Skin epidermis (tissue), 12 donors: ENCODE measurements at regions not wholly inside any gene's neighbourhood (a gene's known extent, or its start where the extent isn't known, plus 50 kb on each side); places are given as distances from the start of the nearest gene placed in this dataset.
"Not testable (repeated sequence)": the region's sequence is repeated elsewhere in the genome, so short reads cannot be mapped to it uniquely, and the experiment has no call there.

Experiments used
- H3K27ac ChIP-seq, 21 experiments: fragments of 200-600 bp; sonication (generic) in 11 of 21; one replicate each; pipeline ENCODE4 v1.5.0; 2020; ENCODE audit warnings: mild to moderate bottlenecking in 3 of 21, inconsistent platforms in 2 of 21, moderate library complexity in 2 of 21
- H3K4me3 ChIP-seq, 7 experiments: fragments of 200-600 bp; sonication (generic) in 2 of 7; one replicate each; pipeline ENCODE4 v1.5.0; 2020; ENCODE audit warnings: inconsistent platforms in 2 of 7, mild to moderate bottlenecking in 2 of 7, moderate library complexity in 1 of 7

DNA sequence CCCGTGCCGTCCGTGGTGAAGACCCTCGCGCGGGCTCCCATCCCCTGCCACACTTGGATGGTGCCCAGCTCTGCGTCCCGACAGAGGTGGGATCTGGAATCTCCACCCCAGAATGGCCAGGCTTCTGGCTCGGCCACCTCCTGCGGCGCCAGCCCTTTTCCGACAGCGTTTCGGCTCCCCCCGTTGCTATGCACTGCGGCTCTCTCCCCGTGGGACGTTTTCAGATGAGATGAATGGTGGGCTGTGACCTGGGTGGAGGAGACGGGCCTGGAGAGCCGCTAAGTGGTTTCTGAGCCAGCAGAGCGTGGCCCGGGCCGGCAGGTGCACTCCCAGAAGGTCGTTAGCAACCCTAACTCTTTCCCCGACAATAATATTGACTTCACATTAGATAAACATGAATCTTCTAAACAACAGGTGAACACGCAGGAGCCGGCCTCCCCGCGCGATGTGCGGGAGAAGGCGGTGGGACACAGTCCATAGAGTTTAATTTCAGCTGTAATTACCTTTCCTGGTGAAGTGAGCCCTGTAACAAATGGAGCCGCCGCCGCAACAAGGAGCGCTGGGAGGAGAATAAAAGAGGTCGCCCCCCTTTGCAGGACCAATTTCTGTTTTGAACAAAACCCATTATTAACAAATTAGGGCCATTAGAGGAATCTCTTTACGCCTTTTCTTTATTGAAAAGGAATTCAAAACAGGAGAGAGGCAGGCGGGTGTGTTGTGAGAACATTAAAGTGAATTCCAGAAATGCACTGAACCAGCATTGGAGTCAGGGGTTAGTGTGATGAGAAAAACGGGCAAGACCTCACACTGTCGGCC, 294.3 kb upstream of the PFKP start:
- no peak overlapping the region for H3K27ac ChIP-seq
- no peak overlapping the region for H3K4me3 ChIP-seq

DNA sequence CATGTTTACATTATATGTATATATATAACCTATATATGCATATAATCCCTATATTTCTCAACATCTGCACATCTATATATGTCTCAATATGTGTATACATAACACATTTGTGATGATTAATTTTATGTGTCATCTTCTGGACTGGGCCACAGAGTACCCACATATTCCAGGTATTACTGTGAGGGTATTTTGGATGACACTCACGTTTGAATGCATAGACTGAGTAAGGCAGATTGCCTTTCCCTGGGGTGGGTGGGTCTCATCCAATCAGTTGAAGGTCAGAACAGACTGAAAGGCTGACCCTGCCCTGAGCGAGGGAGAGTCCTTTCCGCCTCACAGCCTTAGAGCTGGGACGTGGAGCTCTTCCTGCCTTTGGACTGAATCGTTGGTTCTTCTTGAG, 295.2 kb upstream of the PFKP start:
- no peak overlapping the region for H3K4me3 ChIP-seq
- no peak overlapping the region for H3K27ac ChIP-seq

- H3K4me3 ChIP-seq, H3K27ac ChIP-seq: not testable (repeated sequence)
These were observed 300.1 kb upstream of the PFKP start for GRCh38 chr10:2767293-2767692.

DNA sequence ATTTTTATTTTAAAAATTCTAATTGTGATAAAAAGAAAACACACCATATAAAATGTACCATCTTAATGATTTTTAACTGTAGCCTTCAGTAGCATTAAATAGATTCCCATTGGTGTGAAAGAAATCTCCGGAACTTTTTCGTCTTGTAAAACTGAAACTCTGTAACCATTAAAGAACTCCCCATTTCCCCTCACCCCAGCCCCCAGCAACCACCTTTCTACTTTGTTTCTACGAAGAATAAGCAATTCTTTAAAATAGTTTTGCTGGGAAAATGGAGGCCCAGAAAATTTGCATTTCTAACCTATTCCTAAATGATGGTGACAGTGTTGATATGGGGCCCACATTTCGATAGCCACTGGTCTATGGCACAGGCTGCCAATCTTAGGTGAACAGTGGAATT, 305.4 kb upstream of the PFKP start:
- Histone ChIP-seq H3K4me3 (no peak overlapping the region), H3K27ac (no peak overlapping the region)

- Histone ChIP-seq H3K27ac (no peak overlapping the region), H3K4me3 (no peak overlapping the region)
These were observed 306.0 kb upstream of the PFKP start for GRCh38 chr10:2761311-2761710.

- no peak overlapping the region for H3K4me3 ChIP-seq
- H3K27ac ChIP-seq = no peak overlapping the region
These were observed 306.6 kb upstream of the PFKP start for GRCh38 chr10:2760736-2761135.

- no peak overlapping the region for H3K27ac ChIP-seq
- no peak overlapping the region for H3K4me3 ChIP-seq
These were observed 308.1 kb upstream of the PFKP start for GRCh38 chr10:2759233-2759632.

- Histone ChIP-seq H3K27ac (no peak overlapping the region), H3K4me3 (no peak overlapping the region)
These were observed 312.4 kb upstream of the PFKP start for GRCh38 chr10:2754943-2755342.

DNA sequence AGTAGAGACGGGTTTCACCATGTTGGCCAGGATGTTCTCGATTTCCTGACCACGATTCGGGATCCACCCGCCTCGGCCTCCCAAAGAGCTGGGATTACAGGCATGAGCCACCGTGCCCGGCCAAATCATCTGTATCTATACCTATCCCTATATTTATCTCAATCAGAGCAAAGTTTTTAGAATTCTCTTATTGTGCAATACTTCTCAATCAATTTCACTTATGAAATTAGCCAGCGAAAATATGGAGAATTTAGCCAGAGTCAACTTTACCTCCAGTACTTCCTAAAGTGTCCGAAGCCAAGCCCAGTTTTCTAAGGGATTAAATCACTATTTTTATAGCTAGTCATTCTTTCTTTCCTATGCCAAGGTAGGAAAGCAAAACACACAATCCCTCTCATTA, 319.1 kb upstream of the PFKP start:
- Histone ChIP-seq H3K4me3 (no peak overlapping the region), H3K27ac (no peak overlapping the region)

- H3K27ac ChIP-seq = no peak overlapping the region
- H3K4me3 ChIP-seq = no peak overlapping the region
These were observed 320.7 kb upstream of the PFKP start for GRCh38 chr10:2746638-2747037.

GRCh38 chr10:2745666-2746065, 321.7 kb upstream of the PFKP start:
- H3K27ac ChIP-seq = no peak overlapping the region
- H3K4me3 ChIP-seq = no peak overlapping the region

DNA sequence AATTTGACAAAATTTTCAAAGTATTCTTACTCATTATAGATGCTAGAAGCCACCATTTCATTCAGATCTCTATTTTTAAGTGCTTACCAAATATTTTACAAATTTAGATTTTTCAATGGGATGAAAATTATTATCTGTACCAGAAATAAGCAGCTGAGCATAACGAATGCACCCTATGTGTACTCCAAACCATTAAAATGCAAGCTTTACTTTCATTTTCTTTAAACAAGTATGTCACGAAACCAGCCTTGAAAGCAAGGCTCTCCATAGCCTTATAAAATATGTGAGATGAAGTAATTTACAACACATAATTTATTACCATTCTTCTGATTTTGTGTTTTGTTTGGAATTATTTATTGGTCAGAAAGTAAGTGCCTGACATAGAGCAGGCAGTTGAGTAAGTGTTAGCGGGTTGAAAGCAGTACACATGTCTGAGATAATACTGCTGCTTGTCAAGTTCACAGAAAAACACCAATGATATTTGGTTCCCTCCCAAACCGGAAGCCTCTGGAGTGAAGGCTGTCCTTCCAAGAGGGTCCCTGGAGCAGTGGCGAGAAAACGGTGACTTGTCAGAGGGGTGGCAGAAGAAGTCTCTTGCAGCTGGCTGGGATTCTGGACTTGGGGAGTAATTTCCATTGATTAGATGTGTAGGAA, 322.7 kb upstream of the PFKP start:
- Histone ChIP-seq H3K4me3 (no peak overlapping the region), H3K27ac (no peak overlapping the region)

GRCh38 chr10:2734603-2735002, 332.7 kb upstream of the PFKP start:
- no peak overlapping the region for H3K4me3 ChIP-seq
- H3K27ac ChIP-seq = no peak overlapping the region

DNA sequence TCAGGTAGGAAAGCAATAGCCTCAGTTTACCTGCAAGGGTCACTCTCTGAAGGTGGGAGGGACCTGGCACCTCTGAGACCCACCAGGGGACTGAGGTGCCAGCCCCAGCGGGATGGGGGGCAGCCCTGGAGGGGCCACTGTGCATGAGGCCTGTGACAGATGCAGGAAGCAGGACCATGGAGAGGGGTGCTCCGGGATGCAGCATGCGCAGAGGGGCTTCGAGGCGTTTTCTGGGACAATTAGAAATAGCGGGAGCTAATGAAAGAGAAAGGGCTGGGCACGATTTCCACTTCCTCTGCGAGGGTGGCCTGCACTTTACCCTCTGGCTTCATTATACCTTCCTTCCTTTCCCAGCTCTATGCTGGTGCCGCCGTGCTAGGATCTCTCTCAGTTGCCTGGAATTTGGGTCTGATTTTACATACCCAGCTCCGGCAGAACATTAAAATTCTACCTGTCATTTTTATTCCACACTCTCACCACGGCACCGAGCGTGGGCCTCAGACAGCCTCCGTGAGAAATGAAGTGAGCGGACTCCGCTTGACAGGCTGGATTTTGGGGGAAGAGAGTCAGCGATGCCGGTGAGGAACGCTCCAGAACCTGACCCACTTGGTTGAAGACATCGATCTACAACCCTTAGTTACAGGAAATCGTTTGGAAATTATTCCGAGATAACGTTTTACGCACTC, 333.9 kb upstream of the PFKP start:
- no peak overlapping the region for H3K4me3 ChIP-seq

DNA sequence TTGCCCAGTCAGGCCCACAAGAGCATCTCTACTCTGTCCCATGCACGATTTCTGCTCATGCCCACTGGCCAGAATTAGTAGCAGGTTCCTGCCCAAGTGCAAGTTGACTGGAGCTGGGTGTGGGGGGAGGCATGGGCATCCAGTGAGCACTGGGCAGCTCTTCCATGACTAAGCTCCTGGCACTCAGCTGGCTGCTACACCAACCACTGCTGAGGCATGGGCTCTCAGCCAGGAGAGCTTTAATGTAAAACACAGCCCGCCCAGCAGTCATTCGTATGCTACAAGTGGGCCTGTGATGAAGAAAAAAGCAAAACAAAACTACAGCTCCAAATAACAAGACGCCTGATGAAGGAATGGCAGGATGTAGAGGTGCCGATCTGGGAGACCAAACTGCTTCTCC, 335.4 kb upstream of the PFKP start:
- no peak overlapping the region for H3K4me3 ChIP-seq
- no peak overlapping the region for H3K27ac ChIP-seq

More for the DNA sequence above, 333.9 kb upstream of the PFKP start:
- no peak overlapping the region for H3K27ac ChIP-seq

DNA sequence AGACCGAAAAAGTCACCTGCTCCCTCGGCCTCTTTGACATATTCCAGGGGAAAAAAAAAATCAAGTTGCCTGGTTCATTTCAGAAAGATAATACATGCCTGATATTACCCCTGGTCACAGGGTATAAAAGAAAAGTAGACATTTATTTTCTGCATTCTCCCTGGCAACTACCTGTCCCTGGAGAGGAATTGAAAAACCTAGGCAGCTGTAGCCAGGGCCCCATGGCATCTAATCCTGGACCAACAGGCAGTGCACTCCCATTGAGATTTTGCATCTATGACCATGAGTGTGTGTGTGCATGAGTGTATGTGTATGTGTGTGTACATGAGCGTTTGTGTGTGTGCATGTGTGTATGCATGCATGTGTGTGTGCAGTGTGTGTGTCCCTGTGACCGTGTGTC, 338.2 kb upstream of the PFKP start:
- Histone ChIP-seq H3K4me3 (no peak overlapping the region), H3K27ac (no peak overlapping the region)

DNA sequence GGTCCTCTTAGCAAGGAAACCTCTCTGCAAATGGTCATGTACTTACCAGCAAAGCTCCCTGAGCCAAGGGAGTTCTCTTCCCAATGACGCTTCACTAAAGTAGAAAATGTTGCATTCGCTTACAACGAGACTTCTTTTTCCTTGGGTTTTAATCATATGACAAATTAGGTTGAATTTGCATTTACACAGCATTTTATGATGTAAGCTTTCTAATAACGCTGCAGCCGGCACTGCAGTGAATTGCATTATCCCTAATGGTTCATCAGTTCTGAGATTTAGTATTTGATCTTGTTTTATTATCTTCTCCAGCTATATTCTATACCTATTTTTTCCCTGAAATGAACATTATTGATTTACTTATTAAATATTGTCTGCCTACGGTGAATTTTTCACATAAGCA, 339.3 kb upstream of the PFKP start:
- H3K27ac ChIP-seq = no peak overlapping the region
- no peak overlapping the region for H3K4me3 ChIP-seq

- Histone ChIP-seq H3K27ac (no peak overlapping the region), H3K4me3 (no peak overlapping the region)
These were observed 350.8 kb upstream of the PFKP start for GRCh38 chr10:2716596-2716995.

DNA sequence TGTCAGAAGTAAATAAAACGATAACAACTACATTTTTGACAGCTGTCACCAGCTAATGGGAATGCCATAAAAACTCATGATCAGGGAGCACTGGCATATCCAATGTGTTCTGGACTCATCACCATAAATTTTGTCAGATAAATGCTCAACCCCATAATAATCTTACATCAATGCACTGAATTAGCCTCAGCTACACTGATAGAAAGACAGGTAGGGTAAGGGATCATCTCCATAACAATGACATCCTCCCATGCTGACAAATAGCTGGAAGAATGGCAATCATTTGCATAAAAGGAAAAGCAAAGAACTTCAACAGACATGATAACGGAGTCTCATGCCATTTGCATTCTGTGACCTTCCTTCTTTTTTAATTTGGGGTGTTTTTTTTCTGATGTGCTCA, 352.8 kb upstream of the PFKP start:
- H3K27ac ChIP-seq = no peak overlapping the region
- no peak overlapping the region for H3K4me3 ChIP-seq

DNA sequence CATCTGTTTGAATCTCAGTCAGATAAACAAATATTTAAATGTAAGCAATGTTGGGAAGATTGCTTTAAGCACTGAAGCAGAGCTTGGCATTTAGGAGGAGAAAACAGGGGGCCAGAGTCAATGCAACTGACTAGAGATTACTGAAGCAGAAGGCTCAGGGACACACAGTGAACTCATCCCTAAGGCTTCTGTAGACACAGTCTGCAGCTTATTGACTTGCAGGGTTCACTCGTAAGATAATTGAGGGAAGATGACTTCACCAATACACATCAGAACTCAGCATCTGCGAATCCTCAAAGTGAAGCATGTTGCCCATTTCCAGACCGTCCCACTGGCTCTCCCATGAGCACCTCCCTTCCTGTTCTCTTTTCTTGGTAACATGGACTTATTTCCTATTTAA, 363.4 kb upstream of the PFKP start:
- no peak overlapping the region for H3K4me3 ChIP-seq
- H3K27ac ChIP-seq = no peak overlapping the region

GRCh38 chr10:2701802-2702201, 365.5 kb upstream of the PFKP start:
- Histone ChIP-seq H3K4me3 (no peak overlapping the region), H3K27ac (no peak overlapping the region)
